Adrenal gland (tissue), 5 donors: ENCODE measurements at regions not wholly inside any gene's neighbourhood (a gene's known extent, or its start where the extent isn't known, plus 50 kb on each side); places are given as distances from the start of the nearest gene placed in this dataset.

Source experiments
- CTCF ChIP-seq, 6 experiments: fragments of 450-650 bp in 4 of 6; fragments of 200-600 bp in 2 of 6; sonication (generic) in 1 of 6; IDR thresholded peaks; 1 replicate in 5 of 6; 2 replicates in 1 of 6; pipeline versions ENCODE4 v1.5.1 to v1.8.0; 2016 to 2021; ENCODE audit warnings: antibody characterized with exemption in 6 of 6, mild to moderate bottlenecking in 2 of 6, moderate library complexity in 1 of 6
- POLR2A ChIP-seq, 2 donors: fragments of 450-650 bp; IDR thresholded peaks; one replicate each; pipeline ENCODE4 v1.6.1; 2017; ENCODE audit warnings: antibody characterized with exemption in 2 of 2, mild to moderate bottlenecking in 2 of 2, moderate library complexity in 1 of 2
- donor health status: DM: no; HTN: no; CAD: no.

- no peak for TF ChIP-seq CTCF (IDR thresholded peaks at IDR 0.05)
- TF ChIP-seq POLR2A (IDR thresholded peaks at IDR 0.05), result no peak
Measured at GRCh38 chr9:1337169-1337568, 287.0 kb downstream of the DMRT2 start.
